IMR-90 (cell line): ENCODE measurements at regions not wholly inside any gene's neighbourhood (a gene's known extent, or its start where the extent isn't known, plus 50 kb on each side); places are given as distances from the start of the nearest gene placed in this dataset.

Experiments used
- ATAC-seq: fragments of 200-7000 bp; cut with Tn5 transposase; 2 replicates; pipeline ENCODE4 v1.9.1; 2020; ENCODE audit warnings: low read depth, mild to moderate bottlenecking, moderate library complexity
- BruUV-seq: library from RNA; stranded (reverse); fragments of 400-500 nt; replicated peaks from 2 replicates; lab custom pipeline; 2021; lab: Mats Ljungman, UMichigan
- CTCF ChIA-PET: fragments of 300-600 bp; formaldehyde crosslinking; extraction: SDS; loops from one replicate; lab custom pipeline; 2021; ENCODE audit warnings: antibody characterized with exemption; lab: Yijun Ruan, JAX
- POLR2A ChIA-PET: fragments of 300-600 bp; sonication (Branson Sonifier 250); formaldehyde crosslinking; loops from one replicate; lab custom pipeline; 2022; ENCODE audit warnings: antibody characterized with exemption; ENCODE audit not compliant: unreplicated experiment; lab: Charles Lee
- DNase-seq: peaks from one replicate; pipeline ENCODE4 v3.0.0; 2013
- H2AFZ ChIP-seq: replicated peaks from 2 replicates; pipeline ENCODE3; 2013; ENCODE audit warnings: low read length, mild to moderate bottlenecking; ENCODE audit not compliant: poor library complexity
- H2AK5ac ChIP-seq: 2 replicates; pipeline ENCODE4 v1.6.1; 2013; ENCODE audit warnings: low read depth, low read length, inconsistent platforms
- H2AK9ac ChIP-seq: replicated peaks from 2 replicates; pipeline ENCODE3; 2013; ENCODE audit warnings: mild to moderate bottlenecking, low read depth, low read length, moderate library complexity; ENCODE audit not compliant: poor library complexity
- H2BK120ac ChIP-seq: 2 replicates; pipeline ENCODE4 v1.6.1; 2013; ENCODE audit warnings: low read depth, low read length, inconsistent platforms
- H2BK15ac ChIP-seq: 3 replicates; pipeline ENCODE4 v1.6.1; 2013; ENCODE audit warnings: low read depth, low read length, inconsistent platforms
- H2BK20ac ChIP-seq: 2 replicates; pipeline ENCODE4 v1.6.1; 2013; ENCODE audit warnings: low read depth, mild to moderate bottlenecking, inconsistent platforms, low read length, moderate library complexity
- H2BK5ac ChIP-seq: 2 replicates; pipeline ENCODE4 v1.6.1; 2013; ENCODE audit warnings: mild to moderate bottlenecking, low read depth, low read length, inconsistent platforms; ENCODE audit not compliant: poor library complexity, severe bottlenecking
- H3K14ac ChIP-seq: replicated peaks from 2 replicates; pipeline ENCODE4 v1.6.1; 2013; ENCODE audit warnings: low read depth, low read length, inconsistent platforms
- H3K18ac ChIP-seq: 2 replicates; pipeline ENCODE4 v1.6.1; 2013; ENCODE audit warnings: low read depth, low read length, control low read depth
- H3K23ac ChIP-seq: 2 replicates; pipeline ENCODE4 v1.6.1; 2013; ENCODE audit warnings: low read depth, low read length, inconsistent platforms
- H3K27ac ChIP-seq: 2 replicates; pipeline ENCODE4 v1.5.1; 2013; ENCODE audit warnings: mild to moderate bottlenecking, control low read depth, low read length; ENCODE audit not compliant: insufficient read depth
- H3K27me3 ChIP-seq: 2 replicates; pipeline ENCODE4 v1.6.1; 2013; ENCODE audit warnings: low read length; ENCODE audit not compliant: control insufficient read depth, insufficient read depth
- H3K36me3 ChIP-seq: 2 replicates; pipeline ENCODE4 v1.6.1; 2013; ENCODE audit warnings: low read length, mixed read lengths; ENCODE audit not compliant: control insufficient read depth, insufficient read depth
- H3K4ac ChIP-seq: 2 replicates; pipeline ENCODE4 v1.6.1; 2013; ENCODE audit warnings: low read depth, low read length, inconsistent platforms
- H3K4me1 ChIP-seq: 2 replicates; pipeline ENCODE4 v1.6.1; 2013; ENCODE audit warnings: low read length, mixed read lengths; ENCODE audit not compliant: control insufficient read depth, insufficient read depth
- H3K4me2 ChIP-seq: 2 replicates; pipeline ENCODE4 v1.6.1; 2013; ENCODE audit warnings: low read depth, mild to moderate bottlenecking, control low read depth, low read length, moderate library complexity
- H3K4me3 ChIP-seq: 2 replicates; pipeline ENCODE4 v1.5.1; 2013; ENCODE audit warnings: low read depth, mild to moderate bottlenecking, control low read depth, low read length, moderate library complexity; ENCODE audit not compliant: insufficient read depth
- H3K56ac ChIP-seq: 2 replicates; pipeline ENCODE4 v1.6.1; 2013; ENCODE audit warnings: low read length, inconsistent platforms; ENCODE audit not compliant: insufficient read depth; ENCODE audit errors: extremely low read depth
- H3K79me1 ChIP-seq, 2 experiments: 2 replicates each; pipeline ENCODE4 v1.6.1; 2013; ENCODE audit warnings: low read length in 2 of 2, inconsistent platforms in 1 of 2, low read depth in 1 of 2
- H3K9ac ChIP-seq: 2 replicates; pipeline ENCODE4 v1.6.1; 2013; ENCODE audit warnings: low read depth, low read length, control low read depth
- H3K9me1 ChIP-seq: 2 replicates; pipeline ENCODE4 v1.6.1; 2013; ENCODE audit warnings: low read length, inconsistent platforms; ENCODE audit not compliant: insufficient read depth
- H3K9me3 ChIP-seq: 2 replicates; pipeline ENCODE4 v1.6.1; 2013; ENCODE audit warnings: low read length; ENCODE audit not compliant: control insufficient read depth, insufficient read depth
- H4K20me1 ChIP-seq: 2 replicates; pipeline ENCODE4 v1.6.1; 2013; ENCODE audit warnings: low read length, inconsistent platforms; ENCODE audit not compliant: insufficient read depth
- H4K5ac ChIP-seq: 2 replicates; pipeline ENCODE4 v1.6.1; 2013; ENCODE audit warnings: mild to moderate bottlenecking, low read depth, low read length, control low read depth
- H4K8ac ChIP-seq, 2 experiments: 2 replicates each; pipeline ENCODE4 v1.6.1; 2013; ENCODE audit warnings: low read depth in 2 of 2, low read length in 2 of 2, control low read depth in 1 of 2, inconsistent platforms in 1 of 2
- H4K91ac ChIP-seq: 2 replicates; pipeline ENCODE4 v1.6.1; 2013; ENCODE audit warnings: low read depth, low read length, inconsistent platforms; ENCODE audit not compliant: insufficient read depth
- BHLHE40 ChIP-seq: fragments of 150-350 bp; IDR thresholded peaks from 2 replicates; pipeline ENCODE4 v1.6.1; 2016; ENCODE audit warnings: mild to moderate bottlenecking, low read depth, low read length
- CHD1 ChIP-seq: IDR thresholded peaks from 2 replicates; pipeline ENCODE4 v1.6.1; 2012; ENCODE audit warnings: low read depth, low read length, improper control_type of control experiment
- ELK1 ChIP-seq: fragments of 150-350 bp; IDR thresholded peaks from 2 replicates; pipeline ENCODE4 v1.6.1; 2016; ENCODE audit warnings: low read depth, mild to moderate bottlenecking, low read length, moderate library complexity, borderline replicate concordance
- MAZ ChIP-seq: IDR thresholded peaks from 2 replicates; pipeline ENCODE4 v1.6.1; 2012; ENCODE audit warnings: low read depth, mild to moderate bottlenecking, low read length, improper control_type of control experiment, moderate library complexity, borderline replicate concordance
- MXI1 ChIP-seq: IDR thresholded peaks from 2 replicates; pipeline ENCODE4 v1.6.1; 2012; ENCODE audit warnings: low read depth, mild to moderate bottlenecking, low read length, moderate library complexity, borderline replicate concordance
- RFX5 ChIP-seq: IDR thresholded peaks from 2 replicates; pipeline ENCODE4 v1.8.0; 2012; ENCODE audit warnings: low read depth, mild to moderate bottlenecking, low read length, moderate library complexity
- SMC3 ChIP-seq: fragments of 150-350 bp; IDR thresholded peaks from 2 replicates; pipeline ENCODE4 v1.6.1; 2016; ENCODE audit warnings: low read depth, mild to moderate bottlenecking, antibody characterized with exemption, low read length, moderate library complexity
- WGBS, 2 experiments: methylation state at CpG; one replicate each; pipeline versions ENCODE4 v1.1.5 to v1.1.7; 2013; ENCODE audit warnings: missing lambda C conversion rate in 2 of 2; ENCODE audit not compliant: insufficient read length in 1 of 2; ENCODE audit errors: extremely low coverage in 2 of 2; 5-methylcytosine and 5-hydroxymethylcytosine counted together
- dilution Hi-C: fragments of 300-500 bp; cut with HindIII; formaldehyde crosslinking; loops from one replicate; pipeline ENCODE4 v1.14.3; 2018; ENCODE audit warnings: low sequenced_read_pairs; ENCODE audit not compliant: unreplicated experiment
- in situ Hi-C: fragments of 300-500 bp; cut with MboI; formaldehyde crosslinking; loops from 3 replicates; pipeline ENCODE4 v1.14.3; 2019; ENCODE audit warnings: low sequenced_read_pairs, inconsistent platforms, mixed read lengths
- intact Hi-C: fragments of 100-400 bp; cut with micrococcal nuclease; formaldehyde crosslinking; loops from 2 replicates; pipeline ENCODE4 v1.10.0; 2022

GRCh38 chr2:150182566-150183235 lies 304.8 kb downstream of the RND3 start:
- dilution Hi-C loops, result no loop called here
- no peak overlapping the region for H3K23ac ChIP-seq
- H2AK5ac ChIP-seq, result no peak overlapping the region
- H3K4me1 ChIP-seq, result no peaks in the 10 kb centered on the region
- H4K91ac ChIP-seq, result no peak overlapping the region
- in situ Hi-C loops, result no loop called here
- no peak overlapping the region for H3K18ac ChIP-seq
- H2BK120ac ChIP-seq, result no peak overlapping the region
- no peaks in the 10 kb centered on the region for H3K27me3 ChIP-seq
- no peaks in the 10 kb centered on the region for H3K79me1 ChIP-seq
- H4K5ac ChIP-seq, result no peak overlapping the region
- ChIA-PET POLR2A (no interaction called here), CTCF (no interaction called here)
- H4K20me1 ChIP-seq, result no peaks in the 10 kb centered on the region
- no peaks in the 10 kb centered on the region for H3K9me3 ChIP-seq
- intact Hi-C loops, result no loop called here
- DNase-seq (no peak), ATAC-seq (no peak)
- no peak overlapping the region for H2BK15ac ChIP-seq
- no TSS peak for BruUV-seq
- H3K56ac ChIP-seq, result no peak overlapping the region
- TF ChIP-seq RFX5 (no peak), BHLHE40 (no peak), CHD1 (no peak), SMC3 (no peak), MAZ (no peak), MXI1 (no peak), ELK1 (no peak)
- H2BK20ac ChIP-seq, result no peak overlapping the region
- no peak overlapping the region for H3K4me2 ChIP-seq
- no CpG with 5 or more reads among the region's 5 CpGs for WGBS, 2 experiments
- no peak overlapping the region for H3K9ac ChIP-seq
- H2BK5ac ChIP-seq, result no peak overlapping the region
- no peak overlapping the region for H2AFZ ChIP-seq
- no peak overlapping the region for H3K4ac ChIP-seq
- no peak overlapping the region for H3K14ac ChIP-seq
- no peak overlapping the region for H3K27ac ChIP-seq
- no peaks in the 10 kb centered on the region for H3K36me3 ChIP-seq
- no peaks in the 10 kb centered on the region for H3K9me1 ChIP-seq
- no peak overlapping the region for H3K4me3 ChIP-seq
- H2AK9ac ChIP-seq, result no peak overlapping the region
- no peak overlapping the region for H4K8ac ChIP-seq
